Retinal pigment epithelial cell (primary cell): ENCODE measurements at regions not wholly inside any gene's neighbourhood (a gene's known extent, or its start where the extent isn't known, plus 50 kb on each side); places are given as distances from the start of the nearest gene placed in this dataset.

Experiments used
- DNase-seq: peaks from one replicate; pipeline ENCODE4 v3.0.0-alpha.2; 2010; ENCODE audit warnings: low read depth
- H3K4me3 ChIP-seq: 2 replicates; pipeline ENCODE4 v1.5.1; 2011; ENCODE audit warnings: mild to moderate bottlenecking, low read length, control low read depth, moderate library complexity
- CTCF ChIP-seq: conservative IDR thresholded peaks from 2 replicates; pipeline ENCODE4 v1.5.1; 2011; ENCODE audit warnings: low read depth, low read length, control low read depth, inconsistent platforms

DNA sequence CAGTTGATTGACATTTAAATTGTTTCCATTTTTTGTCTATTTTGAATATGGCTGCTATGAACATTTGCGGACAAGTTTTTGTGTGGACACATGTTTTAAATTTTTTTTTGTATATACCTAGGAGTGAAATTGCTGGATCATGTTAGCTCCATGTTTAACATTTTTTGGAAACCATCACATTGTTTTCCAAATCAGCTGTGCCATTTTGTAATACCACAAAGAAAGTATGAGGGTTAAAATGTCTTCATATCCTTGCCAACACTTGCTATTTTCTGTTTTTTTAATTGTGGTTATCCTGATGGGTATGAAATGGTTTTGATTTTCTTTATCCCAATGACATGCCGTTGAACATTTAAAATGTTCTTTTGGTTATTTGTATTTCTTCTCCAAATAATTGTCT, 52.1 kb downstream of the CARTPT start:
- no peak overlapping the region for H3K4me3 ChIP-seq
- no peak for TF ChIP-seq CTCF
- DNase-seq = no peak

- TF ChIP-seq CTCF = peak; percentile 74
- DNase-seq = no peak
- no peak overlapping the region for H3K4me3 ChIP-seq
These were observed 59.7 kb downstream of the CARTPT start for GRCh38 chr5:71778678-71779276.

DNA sequence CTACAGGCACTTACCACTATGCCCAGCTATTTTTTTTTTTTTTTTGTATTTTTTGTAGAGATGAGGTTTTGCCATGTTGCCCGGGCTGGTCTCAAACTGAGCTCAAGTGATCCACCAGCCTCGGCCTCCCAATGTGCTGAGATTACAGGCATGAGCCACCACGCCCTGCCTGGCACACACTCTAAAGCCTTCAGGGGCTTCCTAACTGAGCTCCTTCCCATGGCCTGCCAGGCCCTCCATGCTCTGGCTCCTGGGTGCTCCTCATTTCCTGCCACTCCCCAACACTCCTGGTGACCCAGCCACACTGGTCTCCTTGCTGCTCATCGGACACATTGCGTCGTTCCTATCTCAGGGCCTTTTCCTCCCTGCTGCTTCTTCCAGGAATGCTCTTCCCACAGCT, 61.5 kb downstream of the CARTPT start:
- no peak for TF ChIP-seq CTCF
- no peak for DNase-seq
- H3K4me3 ChIP-seq = no peak overlapping the region

GRCh38 chr5:71782393-71782770, 63.3 kb downstream of the CARTPT start:
- DNase-seq = no peak
- TF ChIP-seq CTCF = no peak
- H3K4me3 ChIP-seq = no peak overlapping the region

DNA sequence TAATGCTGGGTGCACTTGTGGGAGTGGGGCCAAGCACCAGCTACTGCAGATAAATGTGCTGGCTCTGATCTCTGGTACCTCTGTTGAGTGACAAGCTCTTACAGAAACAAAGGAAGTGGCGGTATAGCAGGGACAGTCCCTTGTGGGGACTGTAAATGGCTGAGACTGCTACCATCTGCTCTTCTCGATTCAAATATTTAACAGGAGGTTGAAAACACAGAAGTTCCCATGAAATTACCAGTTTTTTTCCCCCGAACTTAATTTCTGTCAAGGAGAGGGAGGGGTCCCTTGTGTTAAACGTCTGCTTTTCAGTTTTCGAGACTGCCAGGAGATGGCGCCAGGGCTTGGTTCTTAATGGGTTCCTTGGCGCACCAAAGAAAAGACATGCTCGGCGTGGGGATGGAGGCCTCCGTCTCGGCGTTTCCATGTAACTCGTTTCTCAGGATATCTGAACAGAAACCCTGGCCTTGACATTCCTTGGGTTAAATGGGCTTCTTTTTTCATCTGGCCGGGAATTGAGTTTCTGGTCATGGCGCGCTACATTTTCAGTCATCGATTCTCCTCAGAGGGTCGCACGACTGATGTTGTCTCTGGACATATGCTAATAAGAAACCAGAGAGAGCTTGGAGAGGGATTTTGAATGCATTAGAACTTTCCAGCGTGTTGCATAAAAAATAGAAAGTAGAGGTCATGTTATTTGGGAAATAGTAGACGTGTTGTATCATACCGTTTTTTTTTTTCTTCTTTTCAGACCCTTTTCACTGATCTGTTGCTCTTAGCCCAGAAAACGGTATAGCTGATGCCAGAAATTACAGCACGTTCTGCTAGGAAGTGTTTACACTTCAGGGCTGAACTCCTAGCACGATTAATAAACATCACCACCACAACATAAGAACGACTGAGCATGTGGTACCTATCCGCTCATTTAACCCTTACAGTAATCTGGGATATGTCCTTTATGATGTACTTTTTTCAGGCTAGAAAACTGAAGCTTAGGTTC, 64.0 kb downstream of the CARTPT start:
- DNase-seq = peak; percentile 21
- no peak overlapping the region for H3K4me3 ChIP-seq
- TF ChIP-seq CTCF = peak; percentile 88

DNA sequence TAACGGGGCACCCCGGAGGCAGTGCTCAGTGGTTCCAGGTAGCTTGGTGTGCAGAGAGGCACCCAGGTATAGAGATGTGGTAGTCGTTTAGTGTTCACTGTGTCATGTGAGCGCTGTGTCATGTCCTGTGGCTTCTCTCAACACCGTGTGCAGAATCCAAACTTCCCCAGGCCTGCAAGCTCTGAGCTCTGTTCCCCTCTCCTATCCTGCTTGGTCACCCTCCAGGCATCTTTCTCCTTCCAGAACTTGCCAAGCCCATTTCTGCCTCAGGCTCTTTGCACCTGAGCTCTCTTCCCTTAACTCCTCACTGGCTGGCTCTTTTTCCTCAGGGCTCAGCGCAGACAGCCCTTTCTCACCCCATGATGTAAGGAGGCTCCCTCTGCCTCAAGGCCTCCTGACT, 64.8 kb downstream of the CARTPT start:
- no peak overlapping the region for H3K4me3 ChIP-seq
- no peak for TF ChIP-seq CTCF
- DNase-seq = no peak
